Pancreas (tissue), 10 donors: ENCODE measurements at regions not wholly inside any gene's neighbourhood (a gene's known extent, or its start where the extent isn't known, plus 50 kb on each side); places are given as distances from the start of the nearest gene placed in this dataset.

Experiments used
- ATAC-seq, 4 donors: fragments of 200-7000 bp; cut with Tn5 transposase; one replicate each; pipeline versions ENCODE4 v1.8.0 to v1.9.1; 2020; ENCODE audit warnings: mild to moderate bottlenecking in 4 of 4, moderate library complexity in 4 of 4
- DNase-seq, 6 donors: peaks; one replicate each; pipeline ENCODE4 v3.0.0-alpha.2; 2020
- FAIRE-seq: peaks from 2 replicates; lab custom pipeline; 2012; peaks lifted over from hg19 to GRCh38; lab: Jason Lieb, UNC
- H3K27ac ChIP-seq, 4 donors: fragments of 200-600 bp; sonication (generic); 1 replicate in 3 of 4; 2 replicates in 1 of 4; pipeline versions ENCODE4 v1.5.0 to v1.8.0; 2020
- H3K27me3 ChIP-seq, 4 donors: fragments of 200-600 bp; one replicate each; pipeline ENCODE4 v1.8.0; 2021
- H3K36me3 ChIP-seq, 3 donors: fragments of 200-600 bp; sonication (generic) in 1 of 3; one replicate each; pipeline versions ENCODE4 v1.5.0 to v1.8.0; 2020 to 2021
- H3K4me1 ChIP-seq, 3 donors: fragments of 200-600 bp; one replicate each; pipeline ENCODE4 v1.8.0; 2021
- H3K4me3 ChIP-seq, 4 donors: fragments of 200-600 bp; sonication (generic) in 2 of 4; one replicate each; pipeline versions ENCODE4 v1.5.0 to v1.8.0; 2020 to 2021
- H3K9me3 ChIP-seq, 4 donors: fragments of 200-600 bp; one replicate each; pipeline ENCODE4 v1.8.0; 2021
- CTCF ChIP-seq, 4 donors: fragments of 200-600 bp; sonication (generic) in 3 of 4; IDR thresholded peaks; one replicate each; pipeline versions ENCODE4 v1.5.0 to v1.8.0; 2021; ENCODE audit warnings: antibody characterized with exemption in 4 of 4
- WGBS, 2 donors: extraction: QIAGEN DNeasy Blood & Tissue Kit; methylation state at CpG; one replicate each; pipeline ENCODE4 v1.1.7; 2013; 5-methylcytosine and 5-hydroxymethylcytosine counted together
- intact Hi-C, 3 donors: fragments of 100-400 bp; cut with DNase I; formaldehyde crosslinking; loops; one replicate each; pipeline versions ENCODE4 v1.11.1 to v1.14.2; 2022
- donor health status: healthy with polysubstance abuse.
- donor health status: DM: no; HTN: no; CAD: no; lungs with moderate emphysema.
- donor health status: DM: no; HTN: no; CAD: no.
- donor health status: control.
- donor health status: control.
- donor health status: Bipolar disorder and iron deficiency.
- donor health status: DM: yes; HTN: yes; CAD: no.
- donor health status: DM: no; HTN: no; CAD: no.
- donor health status: DM: no; HTN: no; CAD: no.
- donor health status: DM: yes; HTN: yes; CAD: no.

GRCh38 chr9:107717529-107718314 is 228.2 kb upstream of the KLF4 start:
- intact Hi-C loops = no loop called here
- Histone ChIP-seq H3K9me3 (no peaks in the 10 kb centered on the region), H3K4me3 (no peak overlapping the region), H3K27me3 (no peaks in the 10 kb centered on the region), H3K27ac (no peak overlapping the region), H3K4me1 (no peaks in the 10 kb centered on the region), H3K36me3 (no peaks in the 10 kb centered on the region)
- ATAC-seq (peak in 2 of 4 donors; percentile 42 to 48), FAIRE-seq (no peak), DNase-seq (no peak)
- 82 to 83% methylated on average over 9 of the region's 9 CpGs for WGBS, 2 donors
- TF ChIP-seq CTCF (IDR thresholded peaks at IDR 0.05) = no peak

GRCh38 chr9:107715740-107716139 is 226.2 kb upstream of the KLF4 start:
- intact Hi-C loops = no loop called here
- no peak for FAIRE-seq
- no peak overlapping the region for H3K27ac ChIP-seq
- no peaks in the 10 kb centered on the region for H3K36me3 ChIP-seq
- 61 to 63% methylated on average over 4 of the region's 4 CpGs for WGBS, 2 donors
- no peak overlapping the region for H3K4me3 ChIP-seq
- no peak for DNase-seq
- no peaks in the 10 kb centered on the region for H3K27me3 ChIP-seq
- no peak for ATAC-seq
- H3K4me1 ChIP-seq = no peaks in the 10 kb centered on the region
- H3K9me3 ChIP-seq = no peaks in the 10 kb centered on the region
- no peak for TF ChIP-seq CTCF (IDR thresholded peaks at IDR 0.05)

GRCh38 chr9:107713470-107713869 is 223.9 kb upstream of the KLF4 start:
- intact Hi-C loops = no loop called here
- ATAC-seq = no peak
- Histone ChIP-seq H3K4me3 (no peak overlapping the region), H3K4me1 (no peaks in the 10 kb centered on the region), H3K36me3 (no peaks in the 10 kb centered on the region), H3K27ac (no peak overlapping the region), H3K9me3 (no peaks in the 10 kb centered on the region), H3K27me3 (no peaks in the 10 kb centered on the region)
- DNase-seq = no peak
- FAIRE-seq = no peak
- 65% methylated on average over 3 to 4 of the region's 4 CpGs for WGBS, 2 donors
- no peak for TF ChIP-seq CTCF (IDR thresholded peaks at IDR 0.05)

- no peak for FAIRE-seq
- no peak overlapping the region for H3K27ac ChIP-seq
- no peaks in the 10 kb centered on the region for H3K9me3 ChIP-seq
- H3K36me3 ChIP-seq = no peaks in the 10 kb centered on the region
- H3K4me1 ChIP-seq = no peaks in the 10 kb centered on the region
- peak in 1 of 4 donors; percentile 32 for ATAC-seq
- no peak for DNase-seq
- H3K4me3 ChIP-seq = no peak overlapping the region
- 50 to 60% methylated on average over 3 of the region's 3 CpGs for WGBS, 2 donors
- intact Hi-C loops = no loop called here
- H3K27me3 ChIP-seq = no peaks in the 10 kb centered on the region
- TF ChIP-seq CTCF (IDR thresholded peaks at IDR 0.05) = no peak
These were observed 222.8 kb upstream of the KLF4 start for GRCh38 chr9:107712390-107712789.

- no peak overlapping the region for H3K4me3 ChIP-seq
- no peak for TF ChIP-seq CTCF (IDR thresholded peaks at IDR 0.05)
- intact Hi-C loops = no loop called here
- no peaks in the 10 kb centered on the region for H3K27me3 ChIP-seq
- DNase-seq (peak in 2 of 6 donors; percentile 15 to 31), ATAC-seq (peak in 3 of 4 donors; percentile 28 to 38 (median 35)), FAIRE-seq (no peak)
- no peaks in the 10 kb centered on the region for H3K36me3 ChIP-seq
- 36 to 45% methylated on average over 6 of the region's 6 CpGs for WGBS, 2 donors
- no peak overlapping the region for H3K27ac ChIP-seq
- H3K9me3 ChIP-seq = no peaks in the 10 kb centered on the region
- no peaks in the 10 kb centered on the region for H3K4me1 ChIP-seq
These were observed 222.0 kb upstream of the KLF4 start for GRCh38 chr9:107711542-107711941.
